Uterus (tissue), 2 donors: ENCODE measurements at regions not wholly inside any gene's neighbourhood (a gene's known extent, or its start where the extent isn't known, plus 50 kb on each side); places are given as distances from the start of the nearest gene placed in this dataset.

Source experiments
- POLR2A ChIP-seq, 2 donors: fragments of 450-650 bp; IDR thresholded peaks; one replicate each; pipeline ENCODE4 v1.6.1; 2016; ENCODE audit warnings: antibody characterized with exemption in 2 of 2, mild to moderate bottlenecking in 1 of 2, moderate library complexity in 1 of 2
- TF ChIP-seq, protein P1 (sequence below), 4 experiments: fragments of 200-600 bp in 2 of 4; fragments of 450-650 bp in 2 of 4; sonication (generic) in 2 of 4; IDR thresholded peaks; one replicate each; pipeline ENCODE4 v1.5.1; 2016 to 2019; ENCODE audit warnings: antibody characterized with exemption in 4 of 4, mild to moderate bottlenecking in 2 of 4, moderate library complexity in 1 of 4

DNA sequence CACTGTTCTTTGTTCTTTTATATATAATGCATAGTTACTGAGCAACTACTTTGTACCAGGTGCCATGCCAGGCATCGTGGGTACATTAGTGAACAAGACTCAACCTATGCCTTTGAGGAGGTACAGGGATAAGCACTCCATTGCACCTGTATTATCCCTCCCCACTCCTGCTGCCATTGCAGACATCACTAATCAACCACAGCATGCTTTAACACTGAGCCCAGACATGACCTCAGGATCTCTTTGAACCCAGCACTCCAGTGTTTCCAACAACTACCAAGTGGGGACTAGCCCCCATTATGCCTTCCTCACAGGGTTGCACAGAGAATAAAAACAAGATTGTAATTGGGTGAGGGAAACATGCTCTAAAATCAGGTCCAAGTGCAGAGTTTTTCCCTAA is 60.5 kb upstream of the COL13A1 start:
- TF ChIP-seq, protein P1, sequence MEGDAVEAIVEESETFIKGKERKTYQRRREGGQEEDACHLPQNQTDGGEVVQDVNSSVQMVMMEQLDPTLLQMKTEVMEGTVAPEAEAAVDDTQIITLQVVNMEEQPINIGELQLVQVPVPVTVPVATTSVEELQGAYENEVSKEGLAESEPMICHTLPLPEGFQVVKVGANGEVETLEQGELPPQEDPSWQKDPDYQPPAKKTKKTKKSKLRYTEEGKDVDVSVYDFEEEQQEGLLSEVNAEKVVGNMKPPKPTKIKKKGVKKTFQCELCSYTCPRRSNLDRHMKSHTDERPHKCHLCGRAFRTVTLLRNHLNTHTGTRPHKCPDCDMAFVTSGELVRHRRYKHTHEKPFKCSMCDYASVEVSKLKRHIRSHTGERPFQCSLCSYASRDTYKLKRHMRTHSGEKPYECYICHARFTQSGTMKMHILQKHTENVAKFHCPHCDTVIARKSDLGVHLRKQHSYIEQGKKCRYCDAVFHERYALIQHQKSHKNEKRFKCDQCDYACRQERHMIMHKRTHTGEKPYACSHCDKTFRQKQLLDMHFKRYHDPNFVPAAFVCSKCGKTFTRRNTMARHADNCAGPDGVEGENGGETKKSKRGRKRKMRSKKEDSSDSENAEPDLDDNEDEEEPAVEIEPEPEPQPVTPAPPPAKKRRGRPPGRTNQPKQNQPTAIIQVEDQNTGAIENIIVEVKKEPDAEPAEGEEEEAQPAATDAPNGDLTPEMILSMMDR (IDR thresholded peaks at IDR 0.05): no peak
- no peak for TF ChIP-seq POLR2A (IDR thresholded peaks at IDR 0.05)
